Lung (tissue), 11 donors: ENCODE measurements at regions not wholly inside any gene's neighbourhood (a gene's known extent, or its start where the extent isn't known, plus 50 kb on each side); places are given as distances from the start of the nearest gene placed in this dataset.

ENCODE experiments used
- ATAC-seq: fragments of 200-7000 bp; cut with Tn5 transposase; one replicate; pipeline ENCODE4 v1.9.1; 2020; ENCODE audit warnings: moderate number of reproducible peaks; ENCODE audit not compliant: insufficient read depth, low FRiP score
- DNase-seq, 3 donors: peaks; one replicate each; pipeline ENCODE4 v3.0.0-alpha.2; 2013 to 2017
- H3K27ac ChIP-seq, 2 donors: one replicate each; pipeline ENCODE4 v1.5.1; 2013; ENCODE audit warnings: mild to moderate bottlenecking in 2 of 2, moderate library complexity in 2 of 2, control low read depth in 1 of 2, inconsistent platforms in 1 of 2, low read depth in 1 of 2, low read length in 1 of 2
- H3K27me3 ChIP-seq, 3 donors: one replicate each; pipeline ENCODE4 v1.5.1; 2013; ENCODE audit warnings: low read length in 2 of 3; ENCODE audit not compliant: control insufficient read depth in 3 of 3, insufficient read depth in 3 of 3
- H3K36me3 ChIP-seq, 4 donors: one replicate each; pipeline ENCODE4 v1.5.1; 2013; ENCODE audit warnings: low read length in 4 of 4, mild to moderate bottlenecking in 1 of 4, moderate library complexity in 1 of 4; ENCODE audit not compliant: control insufficient read depth in 4 of 4, insufficient read depth in 4 of 4
- H3K4me1 ChIP-seq, 5 donors: one replicate each; pipeline ENCODE4 v1.5.1; 2013; ENCODE audit warnings: low read length in 5 of 5, mild to moderate bottlenecking in 2 of 5, moderate library complexity in 1 of 5; ENCODE audit not compliant: control insufficient read depth in 5 of 5, insufficient read depth in 5 of 5
- H3K4me3 ChIP-seq: one replicate; pipeline ENCODE4 v1.5.1; 2013; ENCODE audit warnings: mild to moderate bottlenecking, control low read depth, moderate library complexity
- H3K9ac ChIP-seq, 2 donors: one replicate each; pipeline ENCODE4 v1.5.1; 2013; ENCODE audit warnings: low read length in 2 of 2, control low read depth in 1 of 2; ENCODE audit not compliant: insufficient read depth in 1 of 2
- H3K9me3 ChIP-seq, 4 donors: one replicate each; pipeline ENCODE4 v1.5.1; 2013; ENCODE audit warnings: low read length in 3 of 4, mild to moderate bottlenecking in 1 of 4, moderate library complexity in 1 of 4; ENCODE audit not compliant: control insufficient read depth in 4 of 4, insufficient read depth in 3 of 4
- CTCF ChIP-seq: IDR thresholded peaks from 2 replicates; pipeline ENCODE4 v1.5.1; 2012; ENCODE audit warnings: mild to moderate bottlenecking; ENCODE audit errors: control extremely low read depth, extremely low read depth
- whole genome bisulfite sequencing, 2 donors: extraction: QIAGEN DNeasy Blood & Tissue Kit; methylation state at CpG; one replicate each; pipeline ENCODE4 v1.1.7; 2013; 5-methylcytosine and 5-hydroxymethylcytosine counted together
- donor health status: control.
- donor health status: control.
- donor health status: Bipolar disorder and iron deficiency.
- donor health status: healthy.
- donor health status: DM: yes; HTN: yes; CAD: no.

GRCh38 chr5:163569284-163569683 is 63.9 kb downstream of the MAT2B start:
- Histone ChIP-seq H3K9me3 (no peaks in the 10 kb centered on the region), H3K4me3 (no peak overlapping the region), H3K4me1 (peaks cover 0 to 17% (median 0%) of the 10 kb centered on the region in 5 donors), H3K27me3 (peaks cover 0 to 22% (median 17%) of the 10 kb centered on the region in 3 donors), H3K36me3 (no peaks in the 10 kb centered on the region), H3K9ac (no peak overlapping the region), H3K27ac (no peak overlapping the region)
- peak in 1 of 3 donors; percentile 32 for DNase-seq
- 33 to 47% methylated on average over 1 of the region's 1 CpG for WGBS, 2 donors
- no peak for ATAC-seq
- no peak for TF ChIP-seq CTCF

- Histone ChIP-seq H3K4me3 (no peak overlapping the region), H3K4me1 (peaks cover 0 to 3% (median 0%) of the 10 kb centered on the region in 5 donors), H3K36me3 (no peaks in the 10 kb centered on the region), H3K9ac (no peak overlapping the region), H3K9me3 (no peaks in the 10 kb centered on the region), H3K27ac (no peak overlapping the region), H3K27me3 (peaks cover 0 to 7% (median 2%) of the 10 kb centered on the region in 3 donors)
- 40 to 62% methylated on average over 3 of the region's 3 CpGs for WGBS, 2 donors
- ATAC-seq = peak; percentile 27
- DNase-seq = peak in 1 of 3 donors; percentile 66
- TF ChIP-seq CTCF = no peak
Measured at GRCh38 chr5:163571744-163572143, 66.3 kb downstream of the MAT2B start.

GRCh38 chr5:163574472-163575440 is 69.3 kb downstream of the MAT2B start:
- DNase-seq (peak in 1 of 3 donors; percentile 47), ATAC-seq (no peak)
- WGBS, 2 donors = 55 to 70% methylated on average over 5 of the region's 5 CpGs
- H3K36me3 ChIP-seq = no peaks in the 10 kb centered on the region
- no peak for TF ChIP-seq CTCF
- no peak overlapping the region for H3K9ac ChIP-seq
- no peaks in the 10 kb centered on the region for H3K9me3 ChIP-seq
- peaks cover 0 to 3% (median 0%) of the 10 kb centered on the region in 5 donors for H3K4me1 ChIP-seq
- H3K27ac ChIP-seq = no peak overlapping the region
- no peaks in the 10 kb centered on the region for H3K27me3 ChIP-seq
- H3K4me3 ChIP-seq = no peak overlapping the region
